Amniotic stem cell (primary cell): ENCODE measurements at regions not wholly inside any gene's neighbourhood (a gene's known extent, or its start where the extent isn't known, plus 50 kb on each side); places are given as distances from the start of the nearest gene placed in this dataset.

Source experiments
- DNase-seq: peaks from one replicate; lab custom pipeline; 2025; lab: John Stamatoyannopoulos, UW

- DNase-seq = no peak
Observed at GRCh38 chr15:31768055-31768454, 262.3 kb upstream of the CHRNA7 start.

- no peak for DNase-seq
Observed at GRCh38 chr15:31774045-31774444, 256.3 kb upstream of the CHRNA7 start.

DNA sequence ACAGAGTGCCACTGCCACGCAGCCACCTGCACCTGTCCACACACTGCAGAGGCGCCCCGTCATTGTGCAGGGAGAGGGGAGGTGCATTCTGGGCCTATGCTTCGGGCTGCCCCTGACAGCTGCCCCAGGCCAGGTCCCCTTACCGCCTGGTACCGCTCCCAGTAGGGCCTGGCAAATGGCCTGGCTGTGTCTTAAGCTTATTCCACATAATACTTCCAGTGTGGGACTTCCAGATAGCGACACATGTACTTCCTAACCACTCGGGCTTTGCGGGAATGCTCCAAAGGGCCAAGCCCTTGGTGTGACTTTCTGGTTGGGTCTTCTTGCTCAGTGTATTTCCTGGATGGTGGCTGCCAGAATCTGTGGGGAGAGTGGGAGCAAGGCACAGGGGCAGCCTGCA, 254.3 kb upstream of the CHRNA7 start:
- DNase-seq = no peak

- DNase-seq = no peak
Observed at GRCh38 chr15:31781261-31781660, 249.1 kb upstream of the CHRNA7 start.

- DNase-seq = no peak
Observed at GRCh38 chr15:31782016-31782783, 248.1 kb upstream of the CHRNA7 start.

DNA sequence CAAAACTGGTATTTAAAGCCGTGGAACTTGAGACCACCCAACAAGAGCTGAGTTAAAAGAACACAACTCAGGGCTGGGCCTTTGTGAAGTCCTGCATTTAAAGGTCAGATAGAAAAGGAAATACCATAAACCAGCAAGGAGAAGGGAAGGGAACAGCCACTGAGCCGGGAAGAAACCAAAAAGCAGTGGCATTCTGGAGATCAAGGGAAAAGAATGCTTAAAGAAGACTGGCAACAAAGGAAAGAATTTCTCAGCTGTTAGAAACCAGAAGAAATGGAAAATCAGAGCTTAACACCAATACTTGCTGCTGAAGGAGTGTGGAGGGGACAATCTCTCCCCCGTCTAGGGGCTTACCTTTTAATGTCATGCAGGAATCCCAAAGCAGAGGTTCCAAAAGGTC, 247.4 kb upstream of the CHRNA7 start:
- DNase-seq = no peak

DNA sequence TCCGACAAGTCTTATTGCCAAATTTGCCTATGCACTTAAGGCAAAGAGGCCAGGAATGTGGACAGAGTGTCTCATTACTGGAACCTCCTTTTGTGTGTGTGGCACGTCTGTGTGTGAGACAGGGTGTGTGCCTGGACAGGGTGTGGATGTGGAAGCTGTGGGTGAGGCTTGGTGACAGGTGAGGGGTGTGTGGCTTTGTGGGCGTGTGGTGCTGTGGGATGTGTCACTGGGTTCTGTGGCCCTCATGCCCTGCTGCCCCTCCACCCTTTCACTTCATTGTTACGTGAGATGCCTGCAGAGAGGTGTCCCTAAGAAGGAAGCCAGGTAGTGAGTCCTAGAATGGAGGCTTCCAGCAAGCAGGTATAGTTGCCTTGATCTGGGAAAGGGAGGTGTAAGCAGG, 244.0 kb upstream of the CHRNA7 start:
- DNase-seq = no peak

DNA sequence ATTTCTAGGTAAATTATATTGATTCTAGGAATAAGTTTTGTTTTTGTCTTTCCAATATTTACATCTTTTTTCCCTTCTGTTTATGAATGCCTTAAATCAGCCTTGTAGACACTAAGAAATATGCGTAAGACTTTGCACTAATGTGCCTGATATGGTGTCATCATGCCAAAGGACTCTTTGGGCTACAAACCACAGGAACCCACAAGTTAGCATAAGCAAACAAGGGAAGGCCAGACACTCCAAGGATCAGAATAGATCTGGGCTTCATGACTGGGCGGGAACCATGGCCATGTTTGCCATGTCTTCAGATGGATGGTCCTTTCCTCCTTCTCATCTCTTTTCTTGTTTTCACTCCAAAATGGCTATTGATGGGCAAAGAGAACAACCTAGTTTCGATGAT, 242.2 kb upstream of the CHRNA7 start:
- DNase-seq = no peak

DNA sequence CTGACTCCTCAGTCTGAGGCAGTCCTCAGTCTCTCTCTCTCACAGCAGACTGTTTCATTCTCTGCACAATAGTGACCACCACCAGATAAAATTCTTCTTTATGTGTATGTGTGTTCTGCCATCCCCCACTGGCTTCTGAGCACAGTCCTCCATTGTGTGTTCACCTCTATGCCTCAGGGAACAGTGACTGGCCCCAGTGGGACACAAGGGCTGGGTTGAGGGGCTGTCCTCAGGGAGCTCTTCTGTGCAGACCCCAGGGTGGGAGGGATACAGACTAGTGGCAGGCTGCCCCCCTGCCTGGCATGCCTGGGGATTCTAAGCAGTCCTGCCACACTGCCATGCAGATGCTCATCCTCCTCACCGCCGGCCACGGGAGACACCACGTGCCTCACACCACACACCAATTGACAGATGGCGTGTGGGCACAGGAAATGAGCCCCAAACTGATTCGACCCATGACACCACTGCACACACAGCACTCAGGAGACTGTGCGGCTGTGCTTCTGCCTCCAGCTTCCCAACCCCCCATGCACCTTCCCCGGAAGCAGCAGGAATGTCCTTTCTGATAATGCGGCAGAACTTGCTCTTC, 237.6 kb upstream of the CHRNA7 start:
- DNase-seq = no peak

DNA sequence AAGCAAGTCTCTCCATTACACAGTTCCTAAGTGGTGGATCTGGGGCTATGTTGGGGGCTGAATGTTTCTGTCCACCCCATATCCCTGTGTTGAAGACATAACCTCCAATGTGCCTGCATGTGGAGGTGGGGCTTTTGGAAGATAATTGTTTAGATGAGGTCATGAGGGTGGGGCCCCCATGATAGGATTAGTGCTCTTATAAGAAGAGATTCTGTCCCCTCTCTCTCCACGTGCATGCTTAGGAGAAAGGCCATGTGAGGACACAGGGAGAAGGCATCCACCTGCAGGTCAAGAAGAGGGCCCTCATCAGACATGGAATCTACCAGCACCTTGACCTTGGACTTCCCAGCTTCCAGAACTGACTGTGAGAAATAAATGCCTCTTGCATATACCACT, 231.0 kb upstream of the CHRNA7 start:
- DNase-seq = no peak

- DNase-seq = no peak
Observed at GRCh38 chr15:31799715-31800321, 230.5 kb upstream of the CHRNA7 start.

DNA sequence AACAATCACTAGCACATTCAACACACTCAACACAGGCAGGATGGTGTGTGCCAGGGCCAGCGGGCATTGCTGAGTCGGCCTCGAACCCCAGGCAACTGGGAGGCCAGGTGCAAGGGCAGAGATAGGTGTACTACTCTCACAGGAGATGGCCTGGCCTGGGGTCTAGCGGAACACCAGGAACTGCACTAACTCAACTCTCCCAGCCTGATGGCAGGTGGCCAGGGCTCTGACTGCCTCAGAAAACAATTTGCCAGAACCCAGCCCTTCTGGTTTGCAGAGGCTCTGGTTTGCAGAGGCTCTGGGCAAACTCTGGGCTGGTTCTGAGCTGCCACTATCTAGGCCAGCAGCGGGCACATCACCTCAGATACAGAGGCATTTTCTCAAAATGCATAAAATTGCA, 229.2 kb upstream of the CHRNA7 start:
- no peak for DNase-seq

DNA sequence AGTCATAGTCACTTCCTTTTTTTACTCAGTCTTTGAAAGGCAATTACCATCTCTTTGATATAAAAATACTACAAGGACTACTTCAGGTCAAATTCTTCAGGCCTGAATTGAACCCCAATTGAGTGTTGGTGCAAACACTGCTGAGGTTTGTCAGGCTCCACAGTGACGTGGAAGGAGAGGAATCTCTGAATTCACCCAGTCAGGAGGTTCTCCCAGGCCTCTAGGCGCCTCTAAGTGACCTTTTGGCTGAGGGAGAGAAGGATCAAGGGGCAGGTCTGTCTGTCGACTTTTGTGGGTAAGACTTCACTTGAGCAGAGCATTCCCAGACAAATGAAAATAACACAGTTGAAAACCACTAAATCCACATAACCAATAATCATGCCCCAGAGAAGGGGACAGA, 227.6 kb upstream of the CHRNA7 start:
- DNase-seq = no peak

- no peak for DNase-seq
Observed at GRCh38 chr15:31803388-31803884, 226.9 kb upstream of the CHRNA7 start.

DNA sequence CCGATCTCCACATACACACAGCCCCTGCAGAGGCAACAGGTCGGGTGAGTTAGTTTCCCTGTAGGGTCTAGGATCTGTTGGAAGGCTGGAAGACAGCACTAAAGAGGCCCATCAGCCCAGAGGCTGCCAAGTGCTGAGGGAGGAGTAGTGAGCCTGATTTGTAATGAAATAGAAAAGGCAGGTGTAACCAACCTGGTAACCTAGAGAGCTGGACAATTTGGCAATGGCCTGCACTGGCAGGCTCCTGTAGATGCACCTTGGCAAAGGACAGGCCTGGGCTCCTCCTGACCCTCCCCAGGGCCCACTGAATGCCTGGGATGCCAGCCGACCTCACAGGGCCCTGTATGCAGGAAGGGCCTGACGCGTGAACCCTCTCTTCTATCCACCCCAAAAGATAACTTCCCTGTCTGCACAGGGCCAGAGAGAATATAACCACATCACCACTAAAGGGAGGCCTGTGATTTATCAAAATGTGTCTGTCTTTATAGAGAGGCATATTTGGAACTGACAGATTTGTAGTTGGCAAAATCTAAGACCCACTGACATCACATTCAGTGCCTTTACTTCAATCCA, 225.1 kb upstream of the CHRNA7 start:
- no peak for DNase-seq

GRCh38 chr15:31806106-31806505, 224.2 kb upstream of the CHRNA7 start:
- DNase-seq = no peak

DNA sequence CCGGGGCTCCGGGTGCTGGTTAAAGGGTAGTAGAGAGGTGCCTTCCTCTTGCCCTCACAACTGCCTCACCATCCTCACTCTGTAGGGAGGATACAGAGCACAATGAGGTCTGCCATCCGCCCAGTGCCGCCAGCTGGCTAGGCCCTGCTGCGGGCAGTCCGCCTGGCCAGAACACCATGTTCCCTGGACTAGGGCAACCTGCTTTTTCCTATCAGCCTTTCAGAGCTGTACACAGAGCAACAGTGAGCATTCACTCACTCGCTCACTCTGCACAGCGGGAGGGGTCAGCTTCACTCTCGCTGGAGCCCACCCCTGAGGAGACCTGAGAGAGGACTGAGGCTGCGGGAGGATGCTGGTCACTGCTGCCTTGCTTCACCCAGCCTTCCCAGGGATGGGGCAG, 218.7 kb upstream of the CHRNA7 start:
- DNase-seq = no peak

DNA sequence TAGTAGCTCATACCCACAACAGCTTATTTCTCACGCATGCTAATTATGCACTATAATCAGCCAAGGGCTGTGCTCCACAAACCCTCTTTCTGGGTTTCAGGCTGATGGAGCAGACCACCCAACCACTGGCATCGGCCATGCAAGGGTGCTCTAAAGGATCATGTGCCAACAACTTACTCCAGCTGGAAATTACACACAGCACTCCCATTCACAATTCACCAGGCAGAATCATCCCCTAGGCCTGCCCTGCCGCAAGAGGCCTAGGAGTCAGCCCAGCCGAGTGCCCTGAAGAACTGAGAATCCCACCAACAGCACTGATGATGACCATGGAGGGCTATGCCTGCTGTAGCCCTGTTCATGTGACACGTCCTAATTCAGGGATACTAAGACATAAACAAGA, 216.2 kb upstream of the CHRNA7 start:
- DNase-seq = no peak

DNA sequence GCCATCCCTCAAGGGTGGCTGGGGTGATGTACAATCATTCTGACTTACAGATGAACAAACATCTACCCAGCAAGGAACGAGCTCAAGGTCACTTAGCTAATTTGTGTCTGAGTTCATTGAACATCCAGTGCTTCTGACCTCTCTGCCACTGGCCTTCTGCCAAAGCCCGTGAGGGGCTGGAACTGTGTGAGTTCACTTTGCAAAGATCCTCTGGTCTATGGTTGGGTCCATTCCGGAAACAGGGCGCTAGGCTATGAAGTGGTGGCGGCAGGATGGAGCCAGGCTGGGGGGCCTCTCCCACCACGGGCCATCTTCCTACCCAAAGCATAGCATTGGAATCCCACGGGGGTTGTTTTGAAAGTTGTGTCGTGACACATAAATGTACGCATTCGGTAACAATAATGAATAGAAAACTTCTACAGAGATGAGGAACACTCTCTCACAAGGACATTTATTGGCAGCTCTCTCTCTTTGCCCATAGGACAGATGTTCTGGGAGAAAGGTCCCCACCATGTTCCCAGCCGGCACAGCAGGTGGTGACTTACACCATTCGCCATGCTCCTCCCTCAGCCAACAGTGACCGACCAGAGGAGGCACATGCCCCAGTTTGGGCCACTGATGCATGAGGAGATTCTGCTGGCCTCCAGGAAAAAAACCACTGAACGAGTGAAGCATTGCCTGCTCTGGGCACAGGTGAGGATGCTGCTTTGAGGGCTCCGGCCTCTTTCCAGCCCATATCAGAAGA, 214.7 kb upstream of the CHRNA7 start:
- DNase-seq = no peak

GRCh38 chr15:31822463-31822862, 207.9 kb upstream of the CHRNA7 start:
- DNase-seq = no peak

DNA sequence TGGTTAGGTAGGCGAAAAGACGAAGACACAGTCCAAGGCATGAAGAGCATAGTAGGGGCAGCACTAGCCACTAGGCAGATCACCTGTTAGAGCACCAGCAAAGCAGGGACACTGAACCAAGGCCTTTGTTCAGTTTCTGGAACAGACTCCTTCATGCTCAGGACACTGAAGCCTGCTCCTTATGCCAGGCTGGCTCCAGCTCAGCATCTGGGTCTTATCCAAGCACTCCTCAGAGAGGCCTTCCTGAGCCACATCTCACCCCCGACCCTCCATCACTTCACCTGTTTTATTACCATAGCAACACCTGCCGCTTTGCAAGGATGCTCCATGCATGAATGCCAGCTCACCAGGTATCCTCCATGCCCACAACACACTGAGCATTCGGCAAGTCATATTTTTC, 206.3 kb upstream of the CHRNA7 start:
- no peak for DNase-seq

GRCh38 chr15:31828594-31828993, 201.7 kb upstream of the CHRNA7 start:
- no peak for DNase-seq
